ENCODE measurements at regions not wholly inside any gene's neighbourhood (a gene's known extent, or its start where the extent isn't known, plus 50 kb on each side); places are given as distances from the start of the nearest gene placed in this dataset.

DNA sequence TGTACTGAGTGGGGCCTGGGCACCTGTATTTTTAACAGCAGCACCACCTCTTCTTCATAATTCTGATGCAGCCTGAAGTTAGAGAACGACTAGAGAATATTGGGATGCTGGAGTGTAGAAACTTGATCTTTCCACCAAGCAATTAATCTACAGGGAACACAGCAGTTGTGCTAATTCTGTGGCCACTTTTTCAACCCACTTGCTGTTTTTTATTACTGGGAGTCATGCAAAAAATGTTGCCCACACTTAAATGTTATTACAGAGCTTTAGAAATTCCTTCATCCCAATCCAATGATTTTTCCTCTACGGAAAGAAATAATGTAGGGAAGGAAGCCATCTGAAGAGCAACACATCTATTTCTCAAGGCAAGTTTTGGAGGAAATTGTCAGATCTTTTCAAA is 190.9 kb upstream of the TUT7 start:
- no CpG with 5 or more reads among the region's 2 CpGs for WGBS (ENCODE audit: insufficient coverage)
- ChIA-PET POLR2A (no interaction called here), CTCF (no interaction called here)
- Mint-ChIP-seq H3K9me3 (ENCODE audit: insufficient read depth) (peaks cover 1% of the 10 kb centered on the region), H3K4me3 (no peak overlapping the region), H3K27ac (no peak overlapping the region), H3K27me3 (peaks cover 4% of the 10 kb centered on the region), H3K4me1 (no peaks in the 10 kb centered on the region)
- Histone ChIP-seq H4K20me1 (ENCODE audit: control insufficient read depth, insufficient read depth, low read length, poor library complexity, severe bottlenecking) (no peaks in the 10 kb centered on the region), H3K9ac (ENCODE audit: low read length) (no peak overlapping the region), H3K4me2 (replicated peaks; ENCODE audit: low read depth, low read length, poor library complexity, severe bottlenecking) (no peak overlapping the region), H3K9me3 (ENCODE audit: control extremely low read depth in 1 of 3, control insufficient read depth in 2 of 3, insufficient read depth in 1 of 3, low read length in 2 of 3) (no peaks in the 10 kb centered on the region), H3K36me3 (replicated peaks in 1 of 2; ENCODE audit: control extremely low read depth in 1 of 2, control insufficient read depth in 1 of 2, extremely low read depth in 1 of 2, insufficient read depth in 2 of 2, low read length in 1 of 2) (no peaks in the 10 kb centered on the region), H2AFZ (ENCODE audit: insufficient read depth, low read depth, low read length, poor library complexity, severe bottlenecking) (no peak overlapping the region), H3K4me3 (ENCODE audit: control extremely low read depth in 1 of 5, extremely low read depth in 1 of 5, insufficient read depth in 1 of 5, low read depth in 2 of 5, low read length in 4 of 5) (no peak overlapping the region), H3K79me2 (ENCODE audit: control insufficient read depth, insufficient read depth, low read length) (no peaks in the 10 kb centered on the region), H3K27me3 (replicated peaks in 1 of 4; ENCODE audit: control extremely low read depth in 1 of 4, control insufficient read depth in 3 of 4, insufficient read depth in 4 of 4, low read length in 3 of 4) (no peaks in the 10 kb centered on the region), H3K27ac (ENCODE audit: low read length in 2 of 2) (no peak overlapping the region), H3K4me1 (ENCODE audit: control insufficient read depth in 2 of 2, insufficient read depth in 2 of 2, low read length in 2 of 2) (no peaks in the 10 kb centered on the region)
- intact Hi-C loops (cut with micrococcal nuclease): no loop called here
- TF ChIP-seq EZH2 (IDR thresholded peaks at IDR 0.05; ENCODE audit: borderline replicate concordance, insufficient read depth, low read depth, low read length, poor library complexity, severe bottlenecking): no peak
- DNase-seq (no peak), ATAC-seq (ENCODE audit: low read depth) (no peak)

DNA sequence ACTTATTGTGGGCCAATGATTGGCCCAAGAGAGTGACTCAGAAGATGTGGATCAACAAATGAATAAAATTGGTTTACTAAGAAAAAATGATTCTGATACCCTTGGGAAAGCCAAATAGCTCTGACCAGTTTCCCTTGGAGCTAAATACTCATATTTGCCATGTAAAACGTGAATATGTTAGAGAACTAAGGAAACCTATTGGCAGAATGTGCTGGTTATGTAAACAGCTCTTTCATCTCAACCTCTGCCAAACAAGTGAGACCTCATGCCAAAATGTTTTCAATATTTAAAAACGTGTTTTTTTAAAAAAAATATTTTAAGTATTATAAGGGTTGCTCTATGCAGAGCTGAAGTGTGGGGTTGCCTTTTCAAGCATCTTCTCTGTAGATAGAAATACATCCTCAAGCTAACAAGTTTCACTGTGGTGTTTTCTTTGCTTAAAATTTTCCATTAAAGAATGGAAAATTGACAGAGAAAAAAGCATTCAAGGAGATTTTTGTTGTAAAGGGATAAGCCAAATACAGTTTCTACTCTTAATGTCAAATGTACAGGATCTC is 186.9 kb upstream of the TUT7 start:
- no CpG with 5 or more reads among the region's 2 CpGs for WGBS (ENCODE audit: insufficient coverage)
- H3K27me3 Mint-ChIP-seq: no peaks in the 10 kb centered on the region
- H3K79me2 ChIP-seq (ENCODE audit: control insufficient read depth, insufficient read depth, low read length): no peaks in the 10 kb centered on the region
- no peaks in the 10 kb centered on the region for H3K4me1 ChIP-seq (ENCODE audit: control insufficient read depth in 2 of 2, insufficient read depth in 2 of 2, low read length in 2 of 2)
- intact Hi-C loops (cut with micrococcal nuclease): no loop called here
- ChIA-PET POLR2A (no interaction called here), CTCF (no interaction called here)
- DNase-seq (no peak), ATAC-seq (ENCODE audit: low read depth) (no peak)
- no peak overlapping the region for H3K4me2 ChIP-seq (replicated peaks; ENCODE audit: low read depth, low read length, poor library complexity, severe bottlenecking)
- H3K9me3 ChIP-seq (ENCODE audit: control extremely low read depth in 1 of 3, control insufficient read depth in 2 of 3, insufficient read depth in 1 of 3, low read length in 2 of 3): peaks cover 0 to 3% (median 0%) of the 10 kb centered on the region in 3 donors
- no peak overlapping the region for H3K27ac ChIP-seq (ENCODE audit: low read length in 2 of 2)
- no peak overlapping the region for H3K9ac ChIP-seq (ENCODE audit: low read length)
- no peak overlapping the region for H3K4me3 Mint-ChIP-seq
- no peak overlapping the region for H3K4me3 ChIP-seq (ENCODE audit: control extremely low read depth in 1 of 5, extremely low read depth in 1 of 5, insufficient read depth in 1 of 5, low read depth in 2 of 5, low read length in 4 of 5)
- no peaks in the 10 kb centered on the region for H3K4me1 Mint-ChIP-seq
- no peak for TF ChIP-seq EZH2 (IDR thresholded peaks at IDR 0.05; ENCODE audit: borderline replicate concordance, insufficient read depth, low read depth, low read length, poor library complexity, severe bottlenecking)
- no peak for TF ChIP-seq CTCF (IDR thresholded peaks at IDR 0.05)
- no peak overlapping the region for H3K27ac Mint-ChIP-seq
- no peaks in the 10 kb centered on the region for H4K20me1 ChIP-seq (ENCODE audit: control insufficient read depth, insufficient read depth, low read length, poor library complexity, severe bottlenecking)
- H3K9me3 Mint-ChIP-seq (ENCODE audit: insufficient read depth): peaks cover 3% of the 10 kb centered on the region
- no peaks in the 10 kb centered on the region for H3K36me3 ChIP-seq (replicated peaks in 1 of 2; ENCODE audit: control extremely low read depth in 1 of 2, control insufficient read depth in 1 of 2, extremely low read depth in 1 of 2, insufficient read depth in 2 of 2, low read length in 1 of 2)
- H2AFZ ChIP-seq (ENCODE audit: insufficient read depth, low read depth, low read length, poor library complexity, severe bottlenecking): no peak overlapping the region
- H3K27me3 ChIP-seq (replicated peaks in 1 of 4; ENCODE audit: control extremely low read depth in 1 of 4, control insufficient read depth in 3 of 4, insufficient read depth in 4 of 4, low read length in 3 of 4): no peaks in the 10 kb centered on the region
